HT-29 (cell line): ENCODE measurements at regions not wholly inside any gene's neighbourhood (a gene's known extent, or its start where the extent isn't known, plus 50 kb on each side); places are given as distances from the start of the nearest gene placed in this dataset.

ENCODE experiments used
- DNase-seq: peaks from one replicate; pipeline ENCODE4 v3.0.0-alpha.2; 2015; ENCODE audit warnings: low spot score

- DNase-seq = no peak
Measured at GRCh38 chr20:37643400-37643799, 50.4 kb upstream of the CTNNBL1 start.

DNA sequence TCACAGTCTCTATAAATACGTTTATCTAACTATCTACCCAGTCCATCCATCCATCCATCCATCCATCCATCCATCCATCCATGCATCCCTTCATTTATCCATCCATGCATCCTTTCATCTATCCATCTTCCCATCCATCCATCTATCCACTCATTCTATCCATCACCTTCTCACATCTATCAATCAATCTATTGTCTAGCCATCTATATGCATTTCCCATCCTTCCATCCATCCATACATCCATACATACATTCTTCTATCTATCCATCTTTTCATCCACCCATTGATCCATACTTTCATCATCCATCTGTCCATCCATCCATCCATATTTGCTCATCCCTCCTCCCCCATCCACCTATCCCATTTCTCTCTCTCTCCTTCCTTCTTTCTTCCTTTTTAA, 51.6 kb upstream of the CTNNBL1 start:
- DNase-seq = no peak

- peak; percentile 27 for DNase-seq
Measured at GRCh38 chr20:37640600-37641561, 52.9 kb upstream of the CTNNBL1 start.

GRCh38 chr20:37638527-37638926, 55.3 kb upstream of the CTNNBL1 start:
- DNase-seq = no peak

DNA sequence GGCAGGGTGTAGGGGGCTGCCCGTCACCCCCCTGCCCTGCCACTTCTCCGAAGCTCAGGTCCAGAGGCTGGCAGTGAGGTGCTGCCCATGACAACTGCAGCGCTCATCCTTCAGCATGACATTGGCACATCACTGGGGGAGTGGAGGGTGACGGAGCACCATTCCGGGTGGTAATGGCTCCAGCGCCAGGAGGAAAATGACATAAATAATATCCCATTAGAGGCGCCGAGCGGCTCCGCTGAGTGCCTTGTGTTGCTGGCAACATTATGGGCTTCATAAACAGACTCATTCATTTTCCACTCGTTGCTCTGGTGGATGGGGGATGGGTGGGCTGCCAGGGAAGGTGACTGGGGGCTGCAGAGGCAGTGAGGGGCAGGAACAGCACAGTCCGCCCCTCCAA, 56.9 kb upstream of the CTNNBL1 start:
- DNase-seq = no peak

DNA sequence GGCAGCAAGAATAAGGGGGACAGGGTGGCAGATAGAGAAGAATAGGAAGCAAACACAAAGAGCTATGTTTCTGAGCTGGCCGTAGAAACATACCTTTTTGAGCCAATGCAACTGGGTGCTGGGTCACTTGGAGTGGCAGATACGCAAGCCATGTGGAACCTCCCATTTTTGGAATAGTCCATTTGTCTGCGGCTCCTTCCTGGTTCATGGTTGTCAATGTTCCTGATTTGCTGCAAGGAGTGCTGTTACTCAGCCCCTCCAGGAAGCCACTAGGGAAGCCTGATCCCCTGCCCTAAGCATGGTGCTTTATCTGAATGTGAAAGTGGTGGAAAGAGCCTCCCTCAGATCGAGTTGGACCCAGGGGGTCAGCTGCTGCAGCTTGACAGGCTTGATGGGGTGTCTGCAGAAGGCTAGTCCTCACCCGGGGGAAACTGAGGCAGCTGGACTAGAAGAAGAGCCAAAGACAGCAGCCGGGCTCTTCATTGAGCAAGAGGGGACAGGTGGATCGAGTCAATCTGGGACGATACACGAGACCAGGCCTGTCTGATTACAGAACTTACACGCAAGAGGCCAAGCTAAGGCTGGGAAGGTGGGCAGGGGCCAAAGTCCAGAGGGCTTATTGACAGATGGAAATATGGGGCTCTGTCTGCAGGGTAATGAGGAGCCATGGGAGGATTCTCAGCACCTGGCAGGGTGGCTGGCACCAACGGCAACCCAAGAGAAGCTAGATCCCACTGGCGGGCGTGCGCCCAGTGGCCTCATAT, 57.4 kb upstream of the CTNNBL1 start:
- no peak for DNase-seq

GRCh38 chr20:37630993-37631392, 62.8 kb upstream of the CTNNBL1 start:
- DNase-seq = no peak

- peak; percentile 24 for DNase-seq
Measured at GRCh38 chr20:37630166-37630565, 63.7 kb upstream of the CTNNBL1 start.

DNA sequence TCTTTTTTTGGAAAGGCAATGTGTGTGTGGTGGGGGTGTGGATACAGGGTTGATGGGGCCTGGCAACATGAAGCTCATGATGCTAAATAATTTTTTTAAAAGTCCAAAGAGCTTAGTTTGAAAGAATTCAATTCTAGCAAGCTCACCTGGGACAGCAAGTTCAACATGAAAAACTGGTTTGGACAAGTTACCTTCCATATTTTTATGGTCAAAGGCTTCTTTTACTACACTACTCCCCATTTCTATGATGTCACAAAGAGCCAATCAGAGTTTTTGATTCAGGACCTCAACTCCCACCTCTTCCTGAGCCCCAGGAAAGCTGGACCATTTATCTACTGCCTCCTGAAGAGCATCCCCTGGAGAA, 66.1 kb upstream of the CTNNBL1 start:
- DNase-seq = no peak

- DNase-seq = peak; percentile 80
Measured at GRCh38 chr20:37627060-37627766, 66.6 kb upstream of the CTNNBL1 start.

- no peak for DNase-seq
Measured at GRCh38 chr20:37624963-37625362, 68.9 kb upstream of the CTNNBL1 start.

DNA sequence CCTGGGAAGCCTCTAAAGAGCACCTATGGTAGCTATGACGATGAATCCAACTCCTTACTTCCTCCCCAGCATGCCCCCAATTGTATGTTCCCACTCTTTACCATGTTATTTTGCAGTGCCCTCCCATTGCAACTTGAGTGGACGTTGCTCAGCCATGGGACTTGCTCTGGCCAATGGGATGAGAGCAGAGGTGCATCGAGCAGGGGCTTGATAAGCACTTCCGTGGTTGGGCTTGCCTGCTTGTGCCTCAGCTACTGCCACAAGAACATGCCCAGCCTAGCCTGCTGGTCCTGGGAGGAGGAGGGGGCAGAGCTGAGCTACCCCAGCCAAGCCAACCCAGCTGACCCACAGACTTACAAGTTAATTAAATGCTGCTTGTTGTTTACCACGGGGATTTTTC, 71.1 kb upstream of the CTNNBL1 start:
- DNase-seq = no peak

GRCh38 chr20:37619496-37619895, 74.3 kb upstream of the CTNNBL1 start:
- DNase-seq = no peak

DNA sequence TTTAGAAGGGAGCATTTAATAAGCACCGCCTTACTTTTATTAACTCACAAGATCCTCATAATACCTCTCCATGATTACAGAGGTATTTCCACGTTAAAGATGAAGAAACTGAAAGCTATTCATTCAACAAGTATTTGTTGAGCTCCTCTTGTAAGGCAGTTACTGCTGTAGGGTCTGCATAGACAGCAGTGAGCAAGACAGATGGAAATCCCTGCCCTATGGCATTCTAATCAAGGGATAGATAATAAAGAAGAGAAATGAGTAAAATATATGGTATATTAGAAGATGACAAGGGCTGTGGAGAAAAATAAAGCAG, 77.8 kb upstream of the CTNNBL1 start:
- no peak for DNase-seq

DNA sequence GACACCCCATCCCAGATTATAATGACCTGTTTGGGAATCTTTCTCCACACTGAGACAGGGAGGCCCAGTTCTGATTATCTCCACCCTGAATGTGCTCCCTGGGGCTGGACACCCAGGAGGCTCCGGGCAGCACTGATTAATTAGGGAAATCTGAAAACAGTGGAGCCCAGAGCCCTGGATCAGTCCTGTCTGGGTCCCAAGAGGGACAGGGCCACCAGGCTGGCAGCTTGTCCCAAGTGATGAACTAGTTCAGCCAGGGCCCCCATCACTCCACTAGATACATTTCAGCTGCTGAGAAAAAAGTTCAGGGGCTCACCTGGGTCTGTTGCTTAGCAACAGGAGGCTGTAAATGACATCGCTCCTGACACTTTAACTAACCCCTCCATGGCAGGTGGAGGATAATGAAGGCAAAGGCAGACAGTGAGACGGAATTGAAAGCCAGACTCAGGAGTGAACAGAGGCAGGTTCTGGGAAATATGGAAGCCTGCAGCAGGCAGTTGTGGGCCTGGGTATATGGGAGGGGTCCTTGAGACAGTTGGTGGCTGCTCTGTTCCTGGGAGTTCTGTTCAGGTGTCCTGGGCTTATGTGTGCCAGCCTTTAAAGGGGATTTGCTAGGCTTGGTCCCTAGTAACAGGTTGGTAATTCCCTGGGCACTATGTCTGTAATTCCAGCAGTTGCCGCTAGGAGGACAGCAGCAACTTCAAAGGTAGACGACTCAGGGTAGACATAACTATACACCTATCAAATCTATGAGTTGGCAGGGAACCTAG, 78.3 kb upstream of the CTNNBL1 start:
- DNase-seq = peak; percentile 94

DNA sequence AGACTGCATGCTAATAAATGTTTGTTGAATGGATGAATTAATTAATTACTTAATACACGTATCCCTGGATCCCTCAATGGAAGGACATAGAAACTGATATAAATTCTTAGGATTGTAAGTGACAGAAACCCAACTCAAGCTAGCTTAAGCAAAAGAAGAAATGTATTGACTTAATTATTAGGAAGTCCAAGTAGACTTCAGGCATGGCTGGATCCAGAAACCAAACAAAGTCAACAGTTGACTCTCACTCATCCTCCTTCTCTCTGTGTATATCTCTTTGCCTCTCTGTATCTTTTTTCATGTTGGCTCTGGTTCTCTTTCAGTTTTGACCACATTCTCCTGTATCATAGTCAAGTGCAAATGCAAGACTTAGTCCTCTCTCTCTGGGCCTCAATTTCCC, 82.0 kb upstream of the CTNNBL1 start:
- DNase-seq = no peak

DNA sequence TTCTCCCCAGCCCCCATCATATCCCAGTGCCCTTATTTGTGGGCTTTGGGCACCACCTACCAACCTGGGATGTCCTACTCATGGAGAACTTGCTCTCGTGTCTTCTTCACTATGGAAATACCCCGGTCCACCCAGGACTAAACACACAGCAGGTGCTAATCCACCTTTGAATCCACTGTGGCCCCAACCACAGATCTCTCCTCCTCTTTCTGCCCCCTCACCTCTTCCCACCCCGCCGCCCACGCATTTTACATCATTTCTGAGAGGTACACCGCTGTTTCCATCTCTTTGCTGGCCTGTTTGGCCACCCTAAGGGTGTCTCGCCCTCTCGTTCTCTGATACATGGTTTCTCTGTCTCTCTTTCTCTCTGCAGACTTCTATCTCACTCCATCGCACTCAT, 82.5 kb upstream of the CTNNBL1 start:
- no peak for DNase-seq

- no peak for DNase-seq
Measured at GRCh38 chr20:37610203-37610798, 82.6 kb upstream of the BLCAP start.

DNA sequence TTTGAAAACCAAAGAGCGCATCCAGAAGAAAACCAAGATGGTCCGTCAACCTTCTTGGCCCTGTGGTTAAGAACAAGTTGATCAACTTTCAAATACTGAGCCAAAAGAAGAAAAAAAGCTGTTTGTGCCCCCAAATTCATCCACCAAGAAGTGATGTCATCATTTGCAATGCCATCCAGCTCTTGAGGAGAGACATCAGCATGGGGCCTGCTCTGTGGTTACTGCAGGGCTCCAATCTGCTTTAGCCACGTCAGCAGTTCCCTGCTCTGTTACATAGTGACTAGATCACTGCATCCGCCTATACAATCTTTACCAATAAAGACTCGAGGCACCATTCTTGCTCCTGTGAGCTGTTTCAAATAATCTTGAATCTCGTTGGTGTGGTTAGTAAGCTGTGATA, 75.0 kb upstream of the BLCAP start:
- DNase-seq = no peak

- no peak for DNase-seq
Measured at GRCh38 chr20:37600486-37600885, 72.8 kb upstream of the BLCAP start.
